CD4-positive, alpha-beta T cell (primary cell): ENCODE measurements at regions not wholly inside any gene's neighbourhood (a gene's known extent, or its start where the extent isn't known, plus 50 kb on each side); places are given as distances from the start of the nearest gene placed in this dataset.

Experiments
- ATAC-seq: fragments of 200-7000 bp; cut with Tn5 transposase; one replicate; pipeline ENCODE4 v1.10.0; 2022; ENCODE audit warnings: mild to moderate bottlenecking; ENCODE audit not compliant: poor library complexity
- CTCF ChIA-PET: fragments of 350-600 bp; sonication (Branson Sonifier 250); formaldehyde crosslinking; loops from one replicate; lab custom pipeline; 2021; ENCODE audit warnings: antibody characterized with exemption, inconsistent platforms; lab: Charles Lee
- POLR2A ChIA-PET: fragments of 350-600 bp; sonication (Branson Sonifier 250); formaldehyde crosslinking; loops from one replicate; lab custom pipeline; 2021; ENCODE audit warnings: antibody characterized with exemption, inconsistent platforms; lab: Charles Lee
- DNase-seq, 14 experiments: peaks; one replicate each; pipeline ENCODE4 v3.0.0-alpha.2; 2013 to 2020; ENCODE audit warnings: mixed read lengths in 2 of 14
- H3K27ac ChIP-seq, 2 donors: one replicate each; pipeline versions ENCODE4 v1.5.1 to v1.7.0; 2013; ENCODE audit warnings: low read length in 2 of 2, low read depth in 1 of 2, mild to moderate bottlenecking in 1 of 2
- H3K27me3 ChIP-seq, 2 experiments: 1 replicate in 1 of 2; 2 replicates in 1 of 2; pipeline versions ENCODE4 v1.6.1 to v1.7.0; 2013; ENCODE audit warnings: low read length in 2 of 2, control low read depth in 1 of 2, mild to moderate bottlenecking in 1 of 2, moderate library complexity in 1 of 2; ENCODE audit not compliant: insufficient read depth in 2 of 2, control insufficient read depth in 1 of 2
- H3K36me3 ChIP-seq: one replicate; pipeline ENCODE4 v1.6.1; 2013; ENCODE audit warnings: low read length, control low read depth; ENCODE audit not compliant: insufficient read depth
- H3K4me1 ChIP-seq: one replicate; pipeline ENCODE4 v1.6.1; 2013; ENCODE audit warnings: low read length, control low read depth; ENCODE audit not compliant: insufficient read depth
- H3K4me3 ChIP-seq: one replicate; pipeline ENCODE4 v1.5.1; 2013; ENCODE audit warnings: mild to moderate bottlenecking, low read length, moderate library complexity
- H3K9me3 ChIP-seq, 2 experiments: 1 replicate in 1 of 2; 2 replicates in 1 of 2; pipeline versions ENCODE4 v1.6.1 to v1.7.0; 2013; ENCODE audit warnings: low read length in 2 of 2, mild to moderate bottlenecking in 2 of 2, control low read depth in 1 of 2, moderate library complexity in 1 of 2; ENCODE audit not compliant: control insufficient read depth in 1 of 2, insufficient read depth in 1 of 2
- H3K27ac Mint-ChIP-seq: one replicate; pipeline ENCODE4 v1.8.0; 2020; ENCODE audit warnings: mixed read lengths
- H3K27me3 Mint-ChIP-seq: one replicate; pipeline ENCODE4 v1.8.0; 2021; ENCODE audit warnings: mixed read lengths
- H3K36me3 Mint-ChIP-seq: one replicate; pipeline ENCODE4 v1.8.0; 2021; ENCODE audit warnings: low read depth, mixed read lengths
- H3K4me1 Mint-ChIP-seq: one replicate; pipeline ENCODE4 v1.8.0; 2021; ENCODE audit warnings: low read depth, mixed read lengths
- H3K4me3 Mint-ChIP-seq: one replicate; pipeline ENCODE4 v1.8.0; 2020; ENCODE audit warnings: mild to moderate bottlenecking, mixed read lengths
- H3K9me3 Mint-ChIP-seq: one replicate; pipeline ENCODE4 v1.8.0; 2020; ENCODE audit warnings: mixed read lengths
- CTCF ChIP-seq: fragments of 200-600 bp; IDR thresholded peaks from one replicate; pipeline ENCODE4 v1.8.0; 2022; ENCODE audit warnings: antibody characterized with exemption, mild to moderate bottlenecking
- intact Hi-C, 2 experiments: fragments of 100-400 bp; cut with DNase I in 1 of 2; cut with micrococcal nuclease in 1 of 2; formaldehyde crosslinking; loops; one replicate each; pipeline versions ENCODE4 v1.15.1 to v1.9.0; 2023 to 2025; cut with DNase I, micrococcal nuclease

- no peaks in the 10 kb centered on the region for H3K27me3 ChIP-seq
- no peaks in the 10 kb centered on the region for H3K36me3 ChIP-seq
- Mint-ChIP-seq H3K4me1 (peaks cover 8% of the 10 kb centered on the region), H3K4me3 (no peak overlapping the region), H3K27me3 (no peaks in the 10 kb centered on the region), H3K36me3 (no peaks in the 10 kb centered on the region), H3K9me3 (no peaks in the 10 kb centered on the region), H3K27ac (no peak overlapping the region)
- H3K4me1 ChIP-seq, result no peaks in the 10 kb centered on the region
- H3K4me3 ChIP-seq, result no peak overlapping the region
- POLR2A ChIA-PET, result no interaction called here
- H3K27ac ChIP-seq, result no peak overlapping the region
- CTCF ChIA-PET, result no interaction called here
- intact Hi-C loops, result no loop called here
- DNase-seq, result no peak
- no peak for ATAC-seq
- H3K9me3 ChIP-seq, result no peaks in the 10 kb centered on the region
- no peak for TF ChIP-seq CTCF
Measured at GRCh38 chr6:12481292-12481691, 191.1 kb downstream of the EDN1 start.

GRCh38 chr6:12481850-12482249 is 191.7 kb downstream of the EDN1 start:
- H3K9me3 ChIP-seq, result no peaks in the 10 kb centered on the region
- CTCF ChIA-PET, result no interaction called here
- H3K27me3 Mint-ChIP-seq, result no peaks in the 10 kb centered on the region
- intact Hi-C loops, result no loop called here
- H3K36me3 Mint-ChIP-seq, result no peaks in the 10 kb centered on the region
- no peak overlapping the region for H3K27ac ChIP-seq
- ATAC-seq (no peak), DNase-seq (no peak)
- no peak overlapping the region for H3K27ac Mint-ChIP-seq
- TF ChIP-seq CTCF, result no peak
- no peaks in the 10 kb centered on the region for H3K9me3 Mint-ChIP-seq
- H3K4me1 Mint-ChIP-seq, result peaks cover 8% of the 10 kb centered on the region
- no peaks in the 10 kb centered on the region for H3K27me3 ChIP-seq
- POLR2A ChIA-PET, result no interaction called here
- H3K36me3 ChIP-seq, result no peaks in the 10 kb centered on the region
- H3K4me1 ChIP-seq, result no peaks in the 10 kb centered on the region
- H3K4me3 Mint-ChIP-seq, result no peak overlapping the region
- H3K4me3 ChIP-seq, result no peak overlapping the region

DNA sequence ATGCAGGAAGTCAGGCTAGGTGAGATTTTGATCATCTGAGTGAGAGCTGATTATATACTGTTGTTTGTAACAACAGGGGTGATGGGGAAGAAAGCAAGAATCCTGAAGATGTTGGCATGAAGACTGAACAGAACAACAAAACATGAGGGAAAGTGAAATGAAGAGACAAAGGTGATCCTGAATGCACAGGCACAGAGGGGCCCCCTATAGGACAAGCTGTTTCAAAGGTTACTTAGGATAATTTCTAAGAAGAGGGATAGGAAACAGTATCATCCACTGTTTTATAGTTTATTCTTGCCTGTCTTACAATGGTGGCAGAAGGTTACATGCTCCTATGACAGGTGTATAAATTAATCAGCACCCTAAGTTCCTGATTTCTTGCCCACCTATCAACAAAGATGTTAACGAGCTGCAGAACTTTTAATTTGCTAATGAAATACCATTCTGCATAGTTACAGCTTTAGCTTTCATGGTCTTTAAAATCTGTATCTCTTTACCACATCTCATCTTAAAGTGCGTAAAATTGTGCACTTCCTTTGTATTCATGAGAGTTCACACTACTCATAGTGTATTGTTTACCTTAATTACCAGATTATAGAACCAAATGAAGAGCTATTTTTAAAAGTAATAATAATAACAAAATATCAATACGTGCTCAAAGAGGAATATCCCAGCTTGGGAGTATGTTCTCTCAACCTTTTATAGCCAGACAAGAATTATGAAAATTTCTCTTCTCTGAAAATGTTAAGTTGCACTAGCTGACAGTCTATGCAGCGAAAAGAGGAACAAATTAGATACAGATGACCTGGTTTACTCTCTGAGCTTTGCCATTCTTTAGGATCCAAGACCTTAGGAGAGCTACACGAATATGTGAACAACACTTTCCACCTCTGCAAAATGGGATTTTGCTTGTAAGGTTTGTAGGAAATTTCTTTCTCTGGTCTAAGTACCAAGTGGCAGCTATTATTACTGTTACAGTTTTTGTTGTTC is 192.5 kb downstream of the EDN1 start:
- intact Hi-C loops, result no loop called here
- Mint-ChIP-seq H3K27me3 (no peaks in the 10 kb centered on the region), H3K27ac (no peak overlapping the region), H3K4me1 (peaks cover 8% of the 10 kb centered on the region), H3K9me3 (no peaks in the 10 kb centered on the region), H3K36me3 (no peaks in the 10 kb centered on the region), H3K4me3 (no peak overlapping the region)
- ATAC-seq, result no peak
- H3K27me3 ChIP-seq, result no peaks in the 10 kb centered on the region
- no peaks in the 10 kb centered on the region for H3K9me3 ChIP-seq
- ChIA-PET CTCF (no interaction called here), POLR2A (no interaction called here)
- no peak for DNase-seq
- H3K4me1 ChIP-seq, result no peaks in the 10 kb centered on the region
- TF ChIP-seq CTCF, result no peak
- no peaks in the 10 kb centered on the region for H3K36me3 ChIP-seq
- no peak overlapping the region for H3K4me3 ChIP-seq
- no peak overlapping the region for H3K27ac ChIP-seq
